ENCODE measurements at regions not wholly inside any gene's neighbourhood (a gene's known extent, or its start where the extent isn't known, plus 50 kb on each side); places are given as distances from the start of the nearest gene placed in this dataset.

- H2AFZ ChIP-seq (ENCODE audit: control insufficient read depth, low read length), result no peak overlapping the region
- no peaks in the 10 kb centered on the region for H3K4me1 ChIP-seq (ENCODE audit: control insufficient read depth, extremely low read depth, insufficient read depth, low read length)
- no peak overlapping the region for H3K9ac ChIP-seq (ENCODE audit: control insufficient read depth, extremely low read depth, insufficient read depth, low read length)
- H3K9me1 ChIP-seq (ENCODE audit: control insufficient read depth, extremely low read depth, insufficient read depth, low read length), result no peaks in the 10 kb centered on the region
- no peak overlapping the region for H3K4me2 ChIP-seq (ENCODE audit: control insufficient read depth, extremely low read depth, insufficient read depth, low read depth, low read length)
- no peak for TF ChIP-seq CTCF (optimal IDR thresholded peaks at IDR 0.05 in 1 of 3, IDR thresholded peaks at IDR 0.05 in 1 of 3, conservative IDR thresholded peaks at IDR 0.05 in 1 of 3; ENCODE audit: extremely low read depth in 1 of 3, insufficient read depth in 2 of 3, low read length in 3 of 3)
- no peak for TF ChIP-seq EZH2 (IDR thresholded peaks at IDR 0.05; ENCODE audit: low read length)
- H3K27ac ChIP-seq (ENCODE audit: control insufficient read depth, insufficient read depth, low read length), result no peak overlapping the region
- no peaks in the 10 kb centered on the region for H3K9me3 ChIP-seq (ENCODE audit: control insufficient read depth, low read depth, low read length)
- DNase-seq (ENCODE audit: low read depth, low spot score) (no peak), FAIRE-seq (no peak)
- no peaks in the 10 kb centered on the region for H3K27me3 ChIP-seq (ENCODE audit: control insufficient read depth, extremely low read depth, insufficient read depth, low read length)
- H3K4me3 ChIP-seq (ENCODE audit: control insufficient read depth in 2 of 3, extremely low read depth in 1 of 3, insufficient read depth in 2 of 3, low read depth in 1 of 3, low read length in 3 of 3), result no peak overlapping the region
- dilution Hi-C loops (cut with MboI; ENCODE audit: extremely low pct_ligation_motif_present, low sequenced_read_pairs), result no loop called here
- H3K79me2 ChIP-seq (ENCODE audit: control insufficient read depth, insufficient read depth, low read length), result no peaks in the 10 kb centered on the region
- no peaks in the 10 kb centered on the region for H4K20me1 ChIP-seq (ENCODE audit: control insufficient read depth, extremely low read depth, insufficient read depth, low read length)
- H3K36me3 ChIP-seq (ENCODE audit: control insufficient read depth in 2 of 2, extremely low read depth in 1 of 2, insufficient read depth in 2 of 2, low read length in 2 of 2), result no peaks in the 10 kb centered on the region
Observed at GRCh38 chr3:151581035-151581434, 120.2 kb upstream of the IGSF10 start.

DNA sequence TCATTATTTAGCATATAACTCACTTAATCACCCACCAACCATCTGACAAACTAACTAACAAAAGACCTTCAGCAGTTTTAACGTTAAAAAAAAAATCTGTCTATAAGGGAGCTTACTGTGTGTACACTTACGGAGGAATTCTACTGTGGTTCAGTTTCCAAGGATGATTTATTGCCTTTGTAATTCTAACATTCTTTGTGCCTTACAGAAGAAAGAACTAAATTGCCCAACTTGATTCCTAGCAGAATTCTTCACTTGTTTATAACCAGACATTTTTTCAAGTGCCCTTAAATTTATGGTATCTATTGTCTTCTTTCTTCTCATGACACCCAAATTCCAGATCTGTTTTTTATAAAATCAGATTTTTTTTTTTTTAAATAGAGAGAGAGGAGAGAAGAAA, 119.7 kb upstream of the IGSF10 start:
- H3K27me3 ChIP-seq (ENCODE audit: control insufficient read depth, extremely low read depth, insufficient read depth, low read length), result no peaks in the 10 kb centered on the region
- H3K4me1 ChIP-seq (ENCODE audit: control insufficient read depth, extremely low read depth, insufficient read depth, low read length), result no peaks in the 10 kb centered on the region
- no peak overlapping the region for H3K27ac ChIP-seq (ENCODE audit: control insufficient read depth, insufficient read depth, low read length)
- H4K20me1 ChIP-seq (ENCODE audit: control insufficient read depth, extremely low read depth, insufficient read depth, low read length), result no peaks in the 10 kb centered on the region
- no peak overlapping the region for H3K4me3 ChIP-seq (ENCODE audit: control insufficient read depth in 2 of 3, extremely low read depth in 1 of 3, insufficient read depth in 2 of 3, low read depth in 1 of 3, low read length in 3 of 3)
- no peak for DNase-seq (ENCODE audit: low read depth, low spot score)
- TF ChIP-seq CTCF (optimal IDR thresholded peaks at IDR 0.05 in 1 of 3, IDR thresholded peaks at IDR 0.05 in 1 of 3, conservative IDR thresholded peaks at IDR 0.05 in 1 of 3; ENCODE audit: extremely low read depth in 1 of 3, insufficient read depth in 2 of 3, low read length in 3 of 3), result no peak
- TF ChIP-seq EZH2 (IDR thresholded peaks at IDR 0.05; ENCODE audit: low read length), result no peak
- H3K9me1 ChIP-seq (ENCODE audit: control insufficient read depth, extremely low read depth, insufficient read depth, low read length), result no peaks in the 10 kb centered on the region
- no peaks in the 10 kb centered on the region for H3K9me3 ChIP-seq (ENCODE audit: control insufficient read depth, low read depth, low read length)
- no peak overlapping the region for H3K4me2 ChIP-seq (ENCODE audit: control insufficient read depth, extremely low read depth, insufficient read depth, low read depth, low read length)
- H3K9ac ChIP-seq (ENCODE audit: control insufficient read depth, extremely low read depth, insufficient read depth, low read length), result no peak overlapping the region
- dilution Hi-C loops (cut with MboI; ENCODE audit: extremely low pct_ligation_motif_present, low sequenced_read_pairs), result no loop called here
- no peaks in the 10 kb centered on the region for H3K36me3 ChIP-seq (ENCODE audit: control insufficient read depth in 2 of 2, extremely low read depth in 1 of 2, insufficient read depth in 2 of 2, low read length in 2 of 2)
- H3K79me2 ChIP-seq (ENCODE audit: control insufficient read depth, insufficient read depth, low read length), result no peaks in the 10 kb centered on the region
- FAIRE-seq, result no peak
- no peak overlapping the region for H2AFZ ChIP-seq (ENCODE audit: control insufficient read depth, low read length)
